ENCODE measurements at regions not wholly inside any gene's neighbourhood (a gene's known extent, or its start where the extent isn't known, plus 50 kb on each side); places are given as distances from the start of the nearest gene placed in this dataset.

DNA sequence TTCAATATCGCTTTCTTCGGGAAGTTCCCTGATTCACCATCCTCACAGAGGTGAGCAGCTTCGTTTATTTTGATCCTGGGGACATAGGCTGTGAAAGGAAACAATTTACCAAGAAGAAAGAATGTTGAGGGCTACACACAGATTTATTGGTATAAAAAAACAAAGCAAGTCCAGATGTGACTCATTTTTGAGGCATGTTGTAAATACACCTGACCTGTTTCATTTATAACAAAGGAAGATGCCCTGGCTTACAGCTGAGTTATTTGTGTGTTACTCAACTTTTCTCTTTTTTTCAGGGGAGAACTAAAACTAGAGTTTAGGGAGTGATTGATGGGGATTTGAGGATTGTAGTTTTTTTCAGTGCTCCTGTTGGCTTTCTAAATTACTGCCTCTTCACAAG lies 489.5 kb downstream of the CBLN4 start:
- no peak overlapping the region for H3K4me3 ChIP-seq (ENCODE audit: low read length)
- no peak for DNase-seq (ENCODE audit: low read depth)
- TF ChIP-seq, protein P1, sequence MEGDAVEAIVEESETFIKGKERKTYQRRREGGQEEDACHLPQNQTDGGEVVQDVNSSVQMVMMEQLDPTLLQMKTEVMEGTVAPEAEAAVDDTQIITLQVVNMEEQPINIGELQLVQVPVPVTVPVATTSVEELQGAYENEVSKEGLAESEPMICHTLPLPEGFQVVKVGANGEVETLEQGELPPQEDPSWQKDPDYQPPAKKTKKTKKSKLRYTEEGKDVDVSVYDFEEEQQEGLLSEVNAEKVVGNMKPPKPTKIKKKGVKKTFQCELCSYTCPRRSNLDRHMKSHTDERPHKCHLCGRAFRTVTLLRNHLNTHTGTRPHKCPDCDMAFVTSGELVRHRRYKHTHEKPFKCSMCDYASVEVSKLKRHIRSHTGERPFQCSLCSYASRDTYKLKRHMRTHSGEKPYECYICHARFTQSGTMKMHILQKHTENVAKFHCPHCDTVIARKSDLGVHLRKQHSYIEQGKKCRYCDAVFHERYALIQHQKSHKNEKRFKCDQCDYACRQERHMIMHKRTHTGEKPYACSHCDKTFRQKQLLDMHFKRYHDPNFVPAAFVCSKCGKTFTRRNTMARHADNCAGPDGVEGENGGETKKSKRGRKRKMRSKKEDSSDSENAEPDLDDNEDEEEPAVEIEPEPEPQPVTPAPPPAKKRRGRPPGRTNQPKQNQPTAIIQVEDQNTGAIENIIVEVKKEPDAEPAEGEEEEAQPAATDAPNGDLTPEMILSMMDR (conservative IDR thresholded peaks at IDR 0.05; ENCODE audit: low read depth, low read length), result no peak

DNA sequence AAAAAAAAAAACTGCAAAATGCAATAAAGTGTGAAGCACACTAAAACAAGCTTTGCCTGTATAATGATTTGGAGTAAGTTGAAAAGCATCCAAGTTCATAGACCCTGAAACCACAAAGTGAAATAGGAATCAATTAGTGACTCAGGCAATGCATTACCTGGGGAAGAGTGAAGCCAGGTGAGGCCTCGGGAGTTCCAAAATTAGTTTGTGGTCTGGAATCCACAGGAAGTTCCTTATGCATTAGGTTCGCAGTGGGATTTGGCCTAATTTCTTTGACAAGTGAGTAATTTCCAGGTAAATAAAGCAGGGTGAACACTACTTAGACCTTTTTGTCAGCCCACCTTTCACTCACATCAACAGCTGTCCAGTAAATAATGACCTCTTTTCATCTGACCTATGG lies 490.8 kb downstream of the CBLN4 start:
- DNase-seq (ENCODE audit: low read depth), result no peak
- H3K4me3 ChIP-seq (ENCODE audit: low read length), result no peak overlapping the region
- TF ChIP-seq, protein P1 (conservative IDR thresholded peaks at IDR 0.05; ENCODE audit: low read depth, low read length), result no peak

DNA sequence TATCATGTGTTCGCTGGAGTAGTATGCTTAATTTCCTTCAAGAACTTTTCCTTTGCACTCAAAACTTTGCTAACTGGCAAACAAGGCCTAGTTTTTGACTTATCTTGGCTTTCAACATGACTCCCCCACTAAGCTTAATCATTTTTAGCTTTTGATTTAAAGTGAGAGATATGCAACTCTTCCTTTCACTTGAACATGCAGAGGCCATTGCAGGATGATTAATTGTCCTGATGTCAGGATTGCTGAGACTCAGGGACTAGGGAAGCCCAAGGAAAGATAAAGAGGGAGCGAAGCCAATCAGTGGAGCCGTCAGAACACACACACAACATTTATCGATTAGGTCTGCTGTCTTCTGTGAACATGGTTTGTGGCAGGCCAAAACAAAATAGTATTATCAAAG lies 491.4 kb downstream of the CBLN4 start:
- TF ChIP-seq, protein P1 (conservative IDR thresholded peaks at IDR 0.05; ENCODE audit: low read depth, low read length), result no peak
- no peak for DNase-seq (ENCODE audit: low read depth)
- no peak overlapping the region for H3K4me3 ChIP-seq (ENCODE audit: low read length)

DNA sequence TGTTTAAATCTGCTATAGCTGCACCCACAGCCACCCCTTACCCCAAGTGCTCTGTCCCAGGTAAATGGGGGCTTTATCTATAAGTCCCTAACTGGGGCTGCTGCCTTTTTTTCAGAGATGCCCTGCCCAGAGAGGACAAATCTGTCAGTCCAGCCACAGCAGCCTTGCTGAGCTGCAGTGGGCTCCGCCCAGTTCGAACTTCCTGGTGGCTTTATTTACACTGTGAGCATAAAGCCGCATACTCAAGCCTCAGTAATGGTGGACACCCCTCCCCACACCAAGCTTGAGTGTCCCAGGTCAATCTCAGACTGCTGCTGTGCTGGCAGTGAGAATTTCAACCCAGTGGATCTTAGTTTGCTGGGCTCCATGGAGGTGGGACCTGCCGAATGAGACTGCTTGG lies 505.2 kb downstream of the CBLN4 start:
- TF ChIP-seq, protein P1 (conservative IDR thresholded peaks at IDR 0.05; ENCODE audit: low read depth, low read length), result no peak
- H3K4me3 ChIP-seq (ENCODE audit: low read length), result no peak overlapping the region
- DNase-seq (ENCODE audit: low read depth), result no peak

DNA sequence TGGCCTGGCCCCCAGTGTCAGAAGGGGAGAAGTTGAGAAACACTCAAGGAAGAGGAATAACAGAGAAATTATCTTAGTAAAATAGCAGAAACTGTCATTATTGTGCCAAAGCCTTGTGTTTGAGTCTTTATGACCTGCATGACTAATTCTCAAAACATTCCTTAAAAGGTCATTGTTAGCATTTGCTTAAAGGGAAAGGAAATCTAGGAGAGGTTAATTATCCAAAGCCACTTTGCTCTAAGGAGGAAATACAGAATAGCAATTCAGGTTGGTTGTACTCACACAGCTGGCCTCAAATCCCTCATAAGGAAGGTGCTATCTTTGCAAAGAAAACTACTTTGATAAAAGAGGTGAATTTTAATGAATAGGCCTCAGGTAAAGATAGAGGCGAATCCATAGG lies 516.7 kb downstream of the CBLN4 start:
- TF ChIP-seq, protein P1 (conservative IDR thresholded peaks at IDR 0.05; ENCODE audit: low read depth, low read length), result no peak
- no peak overlapping the region for H3K4me3 ChIP-seq (ENCODE audit: low read length)
- no peak for DNase-seq (ENCODE audit: low read depth)

DNA sequence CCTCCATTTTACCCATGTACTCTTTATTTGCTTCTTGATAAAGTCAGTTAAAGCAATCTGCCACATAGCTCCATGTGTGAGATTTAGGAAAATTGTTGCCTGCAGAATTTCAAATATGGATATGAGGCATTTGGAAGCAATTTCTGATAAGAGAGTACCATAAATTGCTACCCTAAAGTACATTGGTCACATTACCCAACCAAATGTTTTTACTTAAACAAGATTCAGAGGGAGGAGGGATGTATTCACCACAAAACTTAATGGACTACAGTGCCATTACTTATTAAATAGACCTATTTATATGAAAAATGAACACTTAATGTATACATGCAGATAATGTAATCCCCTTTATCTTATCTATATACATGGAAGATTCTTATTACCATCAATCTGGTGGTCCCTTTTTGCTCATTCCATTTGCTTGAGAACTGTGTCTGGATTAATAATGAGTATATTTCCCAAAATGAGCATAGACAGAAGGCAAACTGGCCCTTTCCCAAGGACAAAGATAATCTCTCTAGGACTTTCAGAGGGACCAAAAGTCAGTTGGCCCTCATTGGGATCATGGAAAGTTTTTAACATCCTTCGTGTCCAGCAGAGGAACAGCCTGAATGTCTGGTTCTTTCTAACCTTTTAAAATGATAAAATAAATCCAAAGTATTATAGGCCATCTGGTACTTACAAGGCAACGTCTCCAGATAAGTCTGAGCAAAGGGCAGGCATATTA lies 526.4 kb downstream of the CBLN4 start:
- H3K4me3 ChIP-seq (ENCODE audit: low read length), result no peak overlapping the region
- no peak for DNase-seq (ENCODE audit: low read depth)
- TF ChIP-seq, protein P1 (conservative IDR thresholded peaks at IDR 0.05; ENCODE audit: low read depth, low read length), result no peak

DNA sequence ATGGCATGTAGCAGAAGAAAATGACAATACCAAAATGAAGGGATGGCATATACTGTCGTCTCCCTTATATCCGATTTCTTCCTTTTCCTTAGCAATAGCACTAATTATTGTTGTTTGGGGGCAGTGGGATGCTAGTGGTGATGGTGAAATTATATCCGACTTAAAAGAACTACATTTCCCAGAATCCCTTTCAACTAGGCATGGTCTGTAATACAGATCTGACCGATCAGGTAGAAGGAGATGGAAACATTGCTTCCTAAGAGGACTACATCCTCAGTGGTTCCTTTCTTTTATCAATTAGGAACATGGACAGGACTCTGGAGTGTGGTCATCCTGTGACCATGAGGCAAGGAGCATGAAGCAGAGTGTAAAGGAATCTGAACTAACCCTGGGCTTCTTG lies 532.6 kb downstream of the CBLN4 start:
- DNase-seq (ENCODE audit: low read depth), result no peak
- no peak overlapping the region for H3K4me3 ChIP-seq (ENCODE audit: low read length)
- TF ChIP-seq, protein P1 (conservative IDR thresholded peaks at IDR 0.05; ENCODE audit: low read depth, low read length), result no peak

All from retinal pigment epithelial cell (primary cell).